Pancreas (tissue), 10 donors: ENCODE measurements at regions not wholly inside any gene's neighbourhood (a gene's known extent, or its start where the extent isn't known, plus 50 kb on each side); places are given as distances from the start of the nearest gene placed in this dataset.

Source experiments
- ATAC-seq, 4 donors: fragments of 200-7000 bp; cut with Tn5 transposase; one replicate each; pipeline versions ENCODE4 v1.8.0 to v1.9.1; 2020; ENCODE audit warnings: mild to moderate bottlenecking in 4 of 4, moderate library complexity in 4 of 4
- DNase-seq, 6 donors: peaks; one replicate each; pipeline ENCODE4 v3.0.0-alpha.2; 2020
- FAIRE-seq: peaks from 2 replicates; lab custom pipeline; 2012; peaks lifted over from hg19 to GRCh38; lab: Jason Lieb, UNC
- H3K27ac ChIP-seq, 4 donors: fragments of 200-600 bp; sonication (generic); 1 replicate in 3 of 4; 2 replicates in 1 of 4; pipeline versions ENCODE4 v1.5.0 to v1.8.0; 2020
- H3K27me3 ChIP-seq, 4 donors: fragments of 200-600 bp; one replicate each; pipeline ENCODE4 v1.8.0; 2021
- H3K36me3 ChIP-seq, 3 donors: fragments of 200-600 bp; sonication (generic) in 1 of 3; one replicate each; pipeline versions ENCODE4 v1.5.0 to v1.8.0; 2020 to 2021
- H3K4me1 ChIP-seq, 3 donors: fragments of 200-600 bp; one replicate each; pipeline ENCODE4 v1.8.0; 2021
- H3K4me3 ChIP-seq, 4 donors: fragments of 200-600 bp; sonication (generic) in 2 of 4; one replicate each; pipeline versions ENCODE4 v1.5.0 to v1.8.0; 2020 to 2021
- H3K9me3 ChIP-seq, 4 donors: fragments of 200-600 bp; one replicate each; pipeline ENCODE4 v1.8.0; 2021
- CTCF ChIP-seq, 4 donors: fragments of 200-600 bp; sonication (generic) in 3 of 4; IDR thresholded peaks; one replicate each; pipeline versions ENCODE4 v1.5.0 to v1.8.0; 2021; ENCODE audit warnings: antibody characterized with exemption in 4 of 4
- WGBS, 2 donors: extraction: QIAGEN DNeasy Blood & Tissue Kit; methylation state at CpG; one replicate each; pipeline ENCODE4 v1.1.7; 2013; 5-methylcytosine and 5-hydroxymethylcytosine counted together
- intact Hi-C, 3 donors: fragments of 100-400 bp; cut with DNase I; formaldehyde crosslinking; loops; one replicate each; pipeline versions ENCODE4 v1.11.1 to v1.14.2; 2022
- donor health status: healthy with polysubstance abuse.
- donor health status: DM: no; HTN: no; CAD: no; lungs with moderate emphysema.
- donor health status: DM: no; HTN: no; CAD: no.
- donor health status: control.
- donor health status: control.
- donor health status: Bipolar disorder and iron deficiency.
- donor health status: DM: yes; HTN: yes; CAD: no.
- donor health status: DM: no; HTN: no; CAD: no.
- donor health status: DM: no; HTN: no; CAD: no.
- donor health status: DM: yes; HTN: yes; CAD: no.

- Histone ChIP-seq H3K9me3 (no peaks in the 10 kb centered on the region), H3K4me3 (no peak overlapping the region), H3K4me1 (no peaks in the 10 kb centered on the region), H3K27ac (no peak overlapping the region), H3K27me3 (no peaks in the 10 kb centered on the region), H3K36me3 (no peaks in the 10 kb centered on the region)
- no peak for DNase-seq
- no peak for TF ChIP-seq CTCF (IDR thresholded peaks at IDR 0.05)
- intact Hi-C loops: no loop called here
- WGBS, 2 donors: 52 to 55% methylated on average over 5 of the region's 5 CpGs
- ATAC-seq: no peak
- FAIRE-seq: no peak
Measured at GRCh38 chr14:95818581-95818980, 58.1 kb upstream of the TUNAR start.

- Histone ChIP-seq H3K27me3 (no peaks in the 10 kb centered on the region), H3K4me1 (no peaks in the 10 kb centered on the region), H3K27ac (no peak overlapping the region), H3K9me3 (no peaks in the 10 kb centered on the region), H3K4me3 (no peak overlapping the region), H3K36me3 (no peaks in the 10 kb centered on the region)
- intact Hi-C loops: no loop called here
- DNase-seq (no peak), FAIRE-seq (no peak), ATAC-seq (no peak)
- no peak for TF ChIP-seq CTCF (IDR thresholded peaks at IDR 0.05)
- WGBS, 2 donors: 55 to 61% methylated on average over 2 of the region's 2 CpGs
Measured at GRCh38 chr14:95817271-95817670, 59.4 kb upstream of the TUNAR start.

- 53 to 55% methylated on average over 7 of the region's 7 CpGs for WGBS, 2 donors
- no peaks in the 10 kb centered on the region for H3K9me3 ChIP-seq
- H3K36me3 ChIP-seq: no peaks in the 10 kb centered on the region
- H3K27ac ChIP-seq: no peak overlapping the region
- no peak overlapping the region for H3K4me3 ChIP-seq
- no peaks in the 10 kb centered on the region for H3K4me1 ChIP-seq
- FAIRE-seq (no peak), DNase-seq (no peak), ATAC-seq (no peak)
- intact Hi-C loops: no loop called here
- no peak for TF ChIP-seq CTCF (IDR thresholded peaks at IDR 0.05)
- H3K27me3 ChIP-seq: no peaks in the 10 kb centered on the region
Measured at GRCh38 chr14:95816539-95816938, 60.1 kb upstream of the TUNAR start.

- Histone ChIP-seq H3K4me3 (no peak overlapping the region), H3K27me3 (no peaks in the 10 kb centered on the region), H3K9me3 (no peaks in the 10 kb centered on the region), H3K27ac (no peak overlapping the region), H3K4me1 (no peaks in the 10 kb centered on the region), H3K36me3 (no peaks in the 10 kb centered on the region)
- no peak for ATAC-seq
- TF ChIP-seq CTCF (IDR thresholded peaks at IDR 0.05): no peak
- WGBS, 2 donors: 35 to 49% methylated on average over 11 of the region's 11 CpGs
- no peak for FAIRE-seq
- intact Hi-C loops: no loop called here
- no peak for DNase-seq
Measured at GRCh38 chr14:95815226-95815690, 61.4 kb upstream of the TUNAR start.

- H3K27me3 ChIP-seq: no peaks in the 10 kb centered on the region
- FAIRE-seq (no peak), ATAC-seq (no peak), DNase-seq (no peak)
- no peaks in the 10 kb centered on the region for H3K36me3 ChIP-seq
- no peaks in the 10 kb centered on the region for H3K9me3 ChIP-seq
- TF ChIP-seq CTCF (IDR thresholded peaks at IDR 0.05): no peak
- H3K27ac ChIP-seq: no peak overlapping the region
- H3K4me3 ChIP-seq: no peak overlapping the region
- WGBS, 2 donors: 59 to 74% methylated on average over 10 of the region's 10 CpGs
- no peaks in the 10 kb centered on the region for H3K4me1 ChIP-seq
- intact Hi-C loops: no loop called here
Measured at GRCh38 chr14:95814363-95815225, 62.0 kb upstream of the TUNAR start.
